Right atrium auricular region (tissue), 2 donors: ENCODE measurements at regions not wholly inside any gene's neighbourhood (a gene's known extent, or its start where the extent isn't known, plus 50 kb on each side); places are given as distances from the start of the nearest gene placed in this dataset.

Experiments used
- DNase-seq: peaks from one replicate; pipeline ENCODE4 v3.0.0-alpha.2; 2019; ENCODE audit warnings: low spot score
- H3K27ac ChIP-seq, 2 donors: fragments of 200-600 bp; sonication (generic); 1 replicate in 1 of 2; 2 replicates in 1 of 2; pipeline ENCODE4 v1.5.1; 2016 to 2019
- H3K27me3 ChIP-seq, 2 donors: fragments of 200-600 bp; sonication (generic); one replicate each; pipeline versions ENCODE4 v1.5.1 to v1.6.0; 2017 to 2019
- H3K36me3 ChIP-seq: fragments of 200-600 bp; sonication (generic); one replicate; pipeline ENCODE4 v1.5.1; 2016
- H3K4me1 ChIP-seq, 2 donors: fragments of 200-600 bp; sonication (generic); one replicate each; pipeline versions ENCODE4 v1.5.1 to v1.6.0; 2017 to 2019
- H3K4me3 ChIP-seq, 2 donors: fragments of 200-600 bp; sonication (generic); 1 replicate in 1 of 2; 2 replicates in 1 of 2; pipeline ENCODE4 v1.5.1; 2017 to 2019; ENCODE audit warnings: mild to moderate bottlenecking in 1 of 2, moderate library complexity in 1 of 2
- H3K9me3 ChIP-seq, 2 donors: fragments of 200-600 bp; sonication (generic); one replicate each; pipeline ENCODE4 v1.5.1; 2019
- TF ChIP-seq, protein P1 (sequence below), 2 donors: fragments of 200-600 bp; sonication (generic); IDR thresholded peaks; one replicate each; pipeline ENCODE4 v1.5.1; 2019; ENCODE audit warnings: antibody characterized with exemption in 2 of 2

DNA sequence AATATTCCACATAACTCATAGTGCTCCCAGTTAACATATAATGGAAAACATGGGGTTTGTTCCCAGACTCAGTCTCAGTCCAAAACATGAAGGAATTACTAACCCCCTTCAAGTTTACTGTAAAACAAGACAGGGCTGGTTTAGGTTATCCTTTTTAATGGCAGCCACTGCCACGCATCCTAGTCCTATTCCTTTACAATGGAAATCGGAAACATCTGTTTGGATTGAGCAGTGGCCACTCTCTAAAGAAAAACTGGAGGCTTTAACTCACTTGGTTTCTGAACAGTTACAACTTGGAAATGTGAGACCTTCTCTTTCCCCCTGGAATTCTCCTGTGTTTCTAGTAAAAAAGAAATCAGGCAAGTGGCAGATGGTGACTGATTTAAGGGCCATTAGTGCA is 609.9 kb upstream of the ACO1 start:
- TF ChIP-seq, protein P1, sequence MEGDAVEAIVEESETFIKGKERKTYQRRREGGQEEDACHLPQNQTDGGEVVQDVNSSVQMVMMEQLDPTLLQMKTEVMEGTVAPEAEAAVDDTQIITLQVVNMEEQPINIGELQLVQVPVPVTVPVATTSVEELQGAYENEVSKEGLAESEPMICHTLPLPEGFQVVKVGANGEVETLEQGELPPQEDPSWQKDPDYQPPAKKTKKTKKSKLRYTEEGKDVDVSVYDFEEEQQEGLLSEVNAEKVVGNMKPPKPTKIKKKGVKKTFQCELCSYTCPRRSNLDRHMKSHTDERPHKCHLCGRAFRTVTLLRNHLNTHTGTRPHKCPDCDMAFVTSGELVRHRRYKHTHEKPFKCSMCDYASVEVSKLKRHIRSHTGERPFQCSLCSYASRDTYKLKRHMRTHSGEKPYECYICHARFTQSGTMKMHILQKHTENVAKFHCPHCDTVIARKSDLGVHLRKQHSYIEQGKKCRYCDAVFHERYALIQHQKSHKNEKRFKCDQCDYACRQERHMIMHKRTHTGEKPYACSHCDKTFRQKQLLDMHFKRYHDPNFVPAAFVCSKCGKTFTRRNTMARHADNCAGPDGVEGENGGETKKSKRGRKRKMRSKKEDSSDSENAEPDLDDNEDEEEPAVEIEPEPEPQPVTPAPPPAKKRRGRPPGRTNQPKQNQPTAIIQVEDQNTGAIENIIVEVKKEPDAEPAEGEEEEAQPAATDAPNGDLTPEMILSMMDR (IDR thresholded peaks at IDR 0.05), result no peak
- Histone ChIP-seq H3K4me1 (no peaks in the 10 kb centered on the region), H3K9me3 (peaks cover 0 to 4% of the 10 kb centered on the region in 2 donors), H3K4me3 (no peak overlapping the region), H3K36me3 (no peaks in the 10 kb centered on the region), H3K27ac (no peak overlapping the region), H3K27me3 (no peaks in the 10 kb centered on the region)
- DNase-seq, result no peak

DNA sequence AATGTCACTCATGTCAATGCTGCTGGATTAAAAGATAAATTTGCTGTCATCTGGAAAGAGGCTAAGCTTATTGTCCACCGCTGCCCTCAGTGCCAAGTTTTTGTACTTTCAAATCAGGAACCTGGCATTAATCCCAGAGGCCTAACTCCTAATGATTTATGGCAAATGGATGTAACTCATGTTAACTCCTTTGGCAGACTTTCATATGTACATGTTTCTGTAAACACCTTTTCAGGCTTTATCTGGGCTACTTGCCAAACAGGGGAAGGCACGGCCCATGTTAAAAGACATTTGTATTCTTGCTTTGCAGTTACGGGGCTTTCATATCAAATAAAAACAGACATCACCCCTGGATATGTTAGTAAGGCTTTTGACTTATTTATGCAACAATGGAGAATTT is 608.0 kb upstream of the ACO1 start:
- DNase-seq, result no peak

DNA sequence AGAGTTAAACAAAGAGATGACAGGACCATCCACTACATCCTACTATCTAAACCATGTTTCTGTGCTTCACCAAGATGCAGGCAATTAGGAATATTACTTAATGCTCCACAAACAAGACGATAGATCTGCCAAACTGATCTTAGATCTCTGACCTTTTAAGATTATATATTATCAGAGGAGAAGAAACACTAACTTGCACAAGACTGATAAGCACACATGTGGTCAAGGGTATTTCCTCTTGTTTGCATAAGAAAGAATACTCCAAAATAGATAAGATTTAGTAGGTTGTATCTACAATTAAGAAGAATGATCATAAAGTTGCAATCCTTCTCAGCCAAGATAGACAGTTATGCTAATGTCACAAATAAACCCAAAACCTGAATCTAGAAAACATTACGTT is 601.0 kb upstream of the ACO1 start:
- Histone ChIP-seq H3K4me3 (no peak overlapping the region), H3K27ac (no peak overlapping the region), H3K36me3 (no peaks in the 10 kb centered on the region), H3K4me1 (no peaks in the 10 kb centered on the region), H3K27me3 (no peaks in the 10 kb centered on the region), H3K9me3 (peaks cover 0 to 16% of the 10 kb centered on the region in 2 donors)
- DNase-seq, result no peak
- TF ChIP-seq, protein P1 (IDR thresholded peaks at IDR 0.05), result no peak

More for the DNA sequence above, 608.0 kb upstream of the ACO1 start:
- TF ChIP-seq, protein P1 (IDR thresholded peaks at IDR 0.05), result no peak
- no peaks in the 10 kb centered on the region for H3K4me1 ChIP-seq
- H3K9me3 ChIP-seq, result peaks cover 0 to 9% of the 10 kb centered on the region in 2 donors
- no peak overlapping the region for H3K4me3 ChIP-seq
- H3K27me3 ChIP-seq, result no peaks in the 10 kb centered on the region
- no peak overlapping the region for H3K27ac ChIP-seq
- no peaks in the 10 kb centered on the region for H3K36me3 ChIP-seq

DNA sequence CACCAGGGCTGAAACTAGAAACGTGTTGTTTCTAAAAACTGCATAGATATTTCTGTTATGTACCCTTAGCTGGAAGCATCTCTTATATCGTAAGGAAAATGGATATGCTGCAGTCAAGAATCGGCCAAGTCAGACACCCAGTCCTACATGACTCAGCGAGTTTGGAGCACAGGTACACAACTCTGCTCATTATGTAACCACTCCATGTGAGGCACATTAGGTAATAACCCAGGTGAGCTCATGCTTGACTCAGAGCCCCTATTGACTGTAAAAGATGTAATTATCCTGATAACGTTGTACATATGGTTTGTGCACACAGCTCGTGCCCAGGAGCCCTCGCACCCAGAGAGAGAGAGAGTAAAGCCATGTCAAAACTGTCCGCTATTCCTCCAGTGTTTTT is 593.7 kb upstream of the ACO1 start:
- H3K4me3 ChIP-seq, result no peak overlapping the region
- peaks cover 0 to 8% of the 10 kb centered on the region in 2 donors for H3K9me3 ChIP-seq
- no peaks in the 10 kb centered on the region for H3K36me3 ChIP-seq
- no peaks in the 10 kb centered on the region for H3K27me3 ChIP-seq
- no peaks in the 10 kb centered on the region for H3K4me1 ChIP-seq
- no peak for DNase-seq
- H3K27ac ChIP-seq, result no peak overlapping the region
- TF ChIP-seq, protein P1 (IDR thresholded peaks at IDR 0.05), result no peak

DNA sequence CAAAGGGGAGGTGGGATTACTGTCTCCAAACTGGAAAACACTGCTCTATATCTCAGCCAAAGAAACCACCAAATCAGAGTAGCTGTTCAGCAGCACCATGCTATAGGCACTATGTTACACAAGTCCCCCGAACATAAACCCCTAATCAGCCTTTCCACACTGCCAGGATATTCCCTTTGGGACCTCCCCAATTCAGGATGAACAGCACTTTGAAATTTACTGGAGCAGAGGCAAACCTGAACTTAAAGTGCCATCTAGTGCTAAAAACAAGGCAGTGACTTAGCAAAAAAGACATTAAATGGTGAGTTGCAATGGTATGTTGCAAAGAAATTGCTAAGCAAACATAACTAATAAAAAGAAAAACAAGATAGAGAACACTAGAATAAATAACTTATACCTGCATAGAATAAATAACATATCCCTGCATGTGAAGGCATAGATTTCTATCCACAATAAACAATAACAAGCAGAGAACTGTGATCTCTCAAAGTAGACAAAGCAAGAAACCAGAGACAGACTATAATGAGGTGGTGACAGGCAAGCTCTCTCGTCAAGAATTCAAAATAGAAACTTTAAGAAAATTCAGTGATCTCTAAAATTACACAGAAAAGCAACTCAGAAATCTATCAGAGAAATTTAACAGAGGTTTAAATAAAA is 584.4 kb upstream of the ACO1 start:
- Histone ChIP-seq H3K9me3 (no peaks in the 10 kb centered on the region), H3K4me3 (no peak overlapping the region), H3K27ac (no peak overlapping the region), H3K27me3 (no peaks in the 10 kb centered on the region), H3K4me1 (no peaks in the 10 kb centered on the region), H3K36me3 (no peaks in the 10 kb centered on the region)
- DNase-seq, result no peak
- TF ChIP-seq, protein P1 (IDR thresholded peaks at IDR 0.05), result peak in 1 of 2 donors; percentile 67
